CD14-positive monocyte (primary cell): ENCODE measurements at regions not wholly inside any gene's neighbourhood (a gene's known extent, or its start where the extent isn't known, plus 50 kb on each side); places are given as distances from the start of the nearest gene placed in this dataset.

Experiments
- DNase-seq, 3 donors: peaks; one replicate each; pipeline ENCODE4 v3.0.0-alpha.2; 2011 to 2022
- H2AFZ ChIP-seq: 2 replicates; pipeline ENCODE4 v1.6.0; 2012; ENCODE audit warnings: mild to moderate bottlenecking, low read depth, low read length, inconsistent platforms; ENCODE audit not compliant: insufficient read depth, poor library complexity, severe bottlenecking
- H3K27ac ChIP-seq, 2 donors: 1 replicate in 1 of 2; 2 replicates in 1 of 2; pipeline ENCODE4 v1.5.1; 2012 to 2013; ENCODE audit warnings: low read length in 2 of 2, control low read depth in 1 of 2, inconsistent platforms in 1 of 2, low read depth in 1 of 2, mild to moderate bottlenecking in 1 of 2
- H3K27me3 ChIP-seq, 2 donors: one replicate each; pipeline versions ENCODE4 v1.6.0 to v1.6.1; 2011 to 2013; ENCODE audit warnings: low read length in 2 of 2; ENCODE audit not compliant: control insufficient read depth in 2 of 2, insufficient read depth in 2 of 2
- H3K36me3 ChIP-seq, 2 donors: replicated peaks in 1 of 2; 1 replicate in 1 of 2; 2 replicates in 1 of 2; pipeline versions ENCODE4 v1.5.1 to v1.6.1; 2012 to 2013; ENCODE audit warnings: low read length in 2 of 2, control low read depth in 1 of 2, inconsistent platforms in 1 of 2, mild to moderate bottlenecking in 1 of 2; ENCODE audit not compliant: insufficient read depth in 2 of 2, control insufficient read depth in 1 of 2
- H3K4me1 ChIP-seq, 2 donors: 1 replicate in 1 of 2; 2 replicates in 1 of 2; pipeline versions ENCODE4 v1.5.1 to v1.6.1; 2012 to 2013; ENCODE audit warnings: low read length in 2 of 2, control low read depth in 1 of 2, inconsistent platforms in 1 of 2, mild to moderate bottlenecking in 1 of 2, moderate library complexity in 1 of 2; ENCODE audit not compliant: insufficient read depth in 2 of 2, control insufficient read depth in 1 of 2
- H3K4me2 ChIP-seq: replicated peaks from 2 replicates; pipeline ENCODE3; 2012; ENCODE audit warnings: low read length, moderate library complexity, mild to moderate bottlenecking; ENCODE audit not compliant: poor library complexity, severe bottlenecking; ENCODE audit errors: extremely low read depth
- H3K4me3 ChIP-seq, 3 experiments: fragments of 200-600 bp in 1 of 3; sonication (generic) in 1 of 3; replicated peaks in 1 of 3; 1 replicate in 2 of 3; 2 replicates in 1 of 3; pipeline ENCODE4 v1.5.1; 2011 to 2013; ENCODE audit warnings: low read length in 3 of 3, mild to moderate bottlenecking in 3 of 3, control low read depth in 2 of 3, low read depth in 2 of 3, inconsistent platforms in 1 of 3, moderate library complexity in 1 of 3
- H3K79me2 ChIP-seq: 2 replicates; pipeline ENCODE4 v1.6.0; 2012; ENCODE audit warnings: mild to moderate bottlenecking, control low read depth, inconsistent platforms, low read length, moderate library complexity; ENCODE audit not compliant: insufficient read depth
- H3K9ac ChIP-seq: 2 replicates; pipeline ENCODE4 v1.6.0; 2017; ENCODE audit warnings: low read length, mild to moderate bottlenecking; ENCODE audit not compliant: insufficient read depth, poor library complexity, severe bottlenecking
- H3K9me3 ChIP-seq, 2 donors: replicated peaks in 1 of 2; 1 replicate in 1 of 2; 2 replicates in 1 of 2; pipeline versions ENCODE4 v1.5.1 to v1.6.1; 2012 to 2013; ENCODE audit warnings: low read length in 2 of 2, control low read depth in 1 of 2; ENCODE audit not compliant: control insufficient read depth in 1 of 2, insufficient read depth in 1 of 2
- H4K20me1 ChIP-seq: 2 replicates; pipeline ENCODE4 v1.6.0; 2012; ENCODE audit warnings: mild to moderate bottlenecking, low read length, control low read depth, moderate library complexity; ENCODE audit not compliant: insufficient read depth
- H3K27ac Mint-ChIP-seq, 7 donors: one replicate each; pipeline ENCODE4 v1.8.0; 2020; ENCODE audit warnings: mild to moderate bottlenecking in 7 of 7, mixed read lengths in 7 of 7, moderate library complexity in 6 of 7, inconsistent platforms in 2 of 7
- H3K27me3 Mint-ChIP-seq, 3 donors: one replicate each; pipeline ENCODE4 v1.8.0; 2021 to 2022; ENCODE audit warnings: low read depth in 3 of 3, mild to moderate bottlenecking in 3 of 3, mixed read lengths in 3 of 3, moderate library complexity in 3 of 3, inconsistent platforms in 1 of 3
- H3K36me3 Mint-ChIP-seq, 2 donors: one replicate each; pipeline ENCODE4 v1.8.0; 2020; ENCODE audit warnings: mixed read lengths in 2 of 2, inconsistent platforms in 1 of 2, mild to moderate bottlenecking in 1 of 2
- H3K4me1 Mint-ChIP-seq: one replicate; pipeline ENCODE4 v1.8.0; 2020; ENCODE audit warnings: mild to moderate bottlenecking, mixed read lengths
- H3K4me3 Mint-ChIP-seq, 2 donors: one replicate each; pipeline ENCODE4 v1.8.0; 2020; ENCODE audit warnings: mild to moderate bottlenecking in 2 of 2, mixed read lengths in 2 of 2, moderate library complexity in 1 of 2
- H3K9me3 Mint-ChIP-seq, 7 donors: one replicate each; pipeline ENCODE4 v1.8.0; 2020 to 2022; ENCODE audit warnings: mixed read lengths in 7 of 7, mild to moderate bottlenecking in 6 of 7, moderate library complexity in 6 of 7, inconsistent platforms in 2 of 7
- CTCF ChIP-seq: fragments of 200-600 bp; IDR thresholded peaks from one replicate; pipeline ENCODE4 v1.8.0; 2022; ENCODE audit warnings: antibody characterized with exemption, mild to moderate bottlenecking
- WGBS: methylation state at CpG from one replicate; pipeline ENCODE4 v1.1.5; 2013; ENCODE audit warnings: missing lambda C conversion rate; ENCODE audit not compliant: insufficient coverage; 5-methylcytosine and 5-hydroxymethylcytosine counted together
- intact Hi-C, 2 donors: fragments of 100-400 bp; cut with micrococcal nuclease; formaldehyde crosslinking; loops; one replicate each; pipeline versions ENCODE4 v1.15.0 to v1.15.1; 2023

GRCh38 chr6:139553916-139554315, 179.5 kb upstream of the CITED2 start:
- H3K4me2 ChIP-seq = no peak overlapping the region
- Mint-ChIP-seq H3K27ac (no peak overlapping the region), H3K27me3 (peaks cover 0 to 1% (median 0%) of the 10 kb centered on the region in 3 donors), H3K4me3 (no peak overlapping the region), H3K4me1 (no peaks in the 10 kb centered on the region), H3K36me3 (no peaks in the 10 kb centered on the region), H3K9me3 (peaks cover 0 to 3% (median 0%) of the 10 kb centered on the region in 7 donors)
- H3K79me2 ChIP-seq = no peaks in the 10 kb centered on the region
- no peaks in the 10 kb centered on the region for H3K27me3 ChIP-seq
- WGBS = 92% methylated on average over 6 of the region's 7 CpGs
- no peak for TF ChIP-seq CTCF
- no peaks in the 10 kb centered on the region for H3K4me1 ChIP-seq
- DNase-seq = no peak
- H4K20me1 ChIP-seq = no peaks in the 10 kb centered on the region
- H3K9me3 ChIP-seq = no peaks in the 10 kb centered on the region
- H3K36me3 ChIP-seq = no peaks in the 10 kb centered on the region
- H3K27ac ChIP-seq = no peak overlapping the region
- intact Hi-C loops = no loop called here
- no peak overlapping the region for H2AFZ ChIP-seq
- no peak overlapping the region for H3K9ac ChIP-seq
- H3K4me3 ChIP-seq = no peak overlapping the region

- TF ChIP-seq CTCF = no peak
- peaks cover 0 to 3% (median 0%) of the 10 kb centered on the region in 7 donors for H3K9me3 Mint-ChIP-seq
- no peak overlapping the region for H3K27ac Mint-ChIP-seq
- no peaks in the 10 kb centered on the region for H3K27me3 ChIP-seq
- peak overlapping the region; percentile 37 for H2AFZ ChIP-seq
- no peak overlapping the region for H3K4me3 ChIP-seq
- H3K9ac ChIP-seq = no peak overlapping the region
- no peaks in the 10 kb centered on the region for H3K36me3 Mint-ChIP-seq
- no peak overlapping the region for H3K4me2 ChIP-seq
- H4K20me1 ChIP-seq = no peaks in the 10 kb centered on the region
- H3K27ac ChIP-seq = no peak overlapping the region
- WGBS = no CpG with 5 or more reads among the region's 2 CpGs
- peaks cover 12 to 14% of the 10 kb centered on the region in 2 donors for H3K4me1 ChIP-seq
- no peak overlapping the region for H3K4me3 Mint-ChIP-seq
- H3K79me2 ChIP-seq = no peaks in the 10 kb centered on the region
- peaks cover 0 to 1% (median 0%) of the 10 kb centered on the region in 3 donors for H3K27me3 Mint-ChIP-seq
- DNase-seq = no peak
- H3K9me3 ChIP-seq = no peaks in the 10 kb centered on the region
- H3K4me1 Mint-ChIP-seq = peaks cover 16% of the 10 kb centered on the region
- intact Hi-C loops = no loop called here
- H3K36me3 ChIP-seq = no peaks in the 10 kb centered on the region
Observed at GRCh38 chr6:139551376-139551775, 176.9 kb upstream of the CITED2 start.
